Activated T-helper 1 cell treated with anti-CD3 and anti-CD28 coated beads, Interleukin-2, amount 50 U/mL, for 16 hours (primary cell): ENCODE measurements at regions not wholly inside any gene's neighbourhood (a gene's known extent, or its start where the extent isn't known, plus 50 kb on each side); places are given as distances from the start of the nearest gene placed in this dataset.
"Not testable (repeated sequence)": the region's sequence is repeated elsewhere in the genome, so short reads cannot be mapped to it uniquely, and the experiment has no call there.

Experiments
- DNase-seq, 2 donors: peaks; one replicate each; pipeline ENCODE4 v3.0.0-alpha.2; 2020; ENCODE audit warnings: low read depth in 1 of 2, low spot score in 1 of 2

GRCh38 chr2:147156970-147157369 is 687.9 kb upstream of the ACVR2A start:
- no peak for DNase-seq

- no peak for DNase-seq
Measured at GRCh38 chr2:147150241-147150635, 694.6 kb upstream of the ACVR2A start.

GRCh38 chr2:147149575-147150240 is 695.1 kb upstream of the ACVR2A start:
- DNase-seq = no peak

GRCh38 chr2:147147802-147148201 is 697.0 kb upstream of the ACVR2A start:
- DNase-seq = no peak

- no peak for DNase-seq
Measured at GRCh38 chr2:147141930-147142329, 702.9 kb upstream of the ACVR2A start.

GRCh38 chr2:147139732-147140131 is 705.1 kb upstream of the ACVR2A start:
- not testable (repeated sequence) for DNase-seq

GRCh38 chr2:147137711-147138110 is 707.1 kb upstream of the ACVR2A start:
- no peak for DNase-seq

GRCh38 chr2:147135376-147135775 is 709.5 kb upstream of the ACVR2A start:
- no peak for DNase-seq

- DNase-seq = no peak
Measured at GRCh38 chr2:147133286-147133908, 711.4 kb upstream of the ACVR2A start.

GRCh38 chr2:147125145-147125544 is 719.7 kb upstream of the ACVR2A start:
- DNase-seq = no peak

- no peak for DNase-seq
Measured at GRCh38 chr2:147122944-147123343, 721.9 kb upstream of the ACVR2A start.

GRCh38 chr2:147110962-147111361 is 733.9 kb upstream of the ACVR2A start:
- DNase-seq = no peak

GRCh38 chr2:147110317-147110716 is 734.5 kb upstream of the ACVR2A start:
- no peak for DNase-seq

GRCh38 chr2:147109291-147109690 is 735.5 kb upstream of the ACVR2A start:
- DNase-seq = no peak

- no peak for DNase-seq
Measured at GRCh38 chr2:147108548-147108947, 736.3 kb upstream of the ACVR2A start.

GRCh38 chr2:147101941-147102790 is 742.7 kb upstream of the ACVR2A start:
- no peak for DNase-seq

GRCh38 chr2:147100406-147101035 is 744.3 kb upstream of the ACVR2A start:
- DNase-seq = no peak

GRCh38 chr2:147099845-147100244 is 745.0 kb upstream of the ACVR2A start:
- DNase-seq = no peak

- DNase-seq = no peak
Measured at GRCh38 chr2:147098940-147099339, 745.9 kb upstream of the ACVR2A start.

GRCh38 chr2:147097747-147098146 is 747.1 kb upstream of the ACVR2A start:
- no peak for DNase-seq

GRCh38 chr2:147096671-147097070 is 748.2 kb upstream of the ACVR2A start:
- DNase-seq = no peak

- DNase-seq = no peak
Measured at GRCh38 chr2:147095376-147095775, 749.5 kb upstream of the ACVR2A start.
